B cell (primary cell): ENCODE measurements at regions not wholly inside any gene's neighbourhood (a gene's known extent, or its start where the extent isn't known, plus 50 kb on each side); places are given as distances from the start of the nearest gene placed in this dataset.

Source experiments
- ATAC-seq: fragments of 200-7000 bp; cut with Tn5 transposase; one replicate; pipeline ENCODE4 v1.10.0; 2021; ENCODE audit warnings: low read depth, mild to moderate bottlenecking, moderate number of reproducible peaks, moderate library complexity
- CTCF ChIA-PET: fragments of 350-600 bp; sonication (Branson Sonifier 250); formaldehyde crosslinking; loops from one replicate; lab custom pipeline; 2021; ENCODE audit warnings: antibody characterized with exemption, inconsistent platforms; lab: Charles Lee
- POLR2A ChIA-PET: fragments of 350-600 bp; sonication (Branson Sonifier 250); formaldehyde crosslinking; loops from one replicate; lab custom pipeline; 2021; ENCODE audit warnings: antibody characterized with exemption; lab: Charles Lee
- DNase-seq: peaks from one replicate; pipeline ENCODE4 v3.0.0; 2013
- H2AFZ ChIP-seq: 2 replicates; pipeline ENCODE4 v1.6.1; 2012; ENCODE audit warnings: mild to moderate bottlenecking, low read depth, low read length; ENCODE audit not compliant: insufficient read depth, poor library complexity, severe bottlenecking
- H3K27ac ChIP-seq, 2 donors: 1 replicate in 1 of 2; 2 replicates in 1 of 2; pipeline ENCODE4 v1.5.1; 2012 to 2013; ENCODE audit warnings: low read length in 2 of 2, mild to moderate bottlenecking in 2 of 2, moderate library complexity in 1 of 2
- H3K27me3 ChIP-seq, 4 experiments: fragments of 200-600 bp in 1 of 4; sonication (generic) in 1 of 4; replicated peaks in 1 of 4; 1 replicate in 2 of 4; 2 replicates in 2 of 4; pipeline versions ENCODE4 v1.6.1 to v1.7.0; 2013 to 2016; ENCODE audit warnings: low read length in 3 of 4, mild to moderate bottlenecking in 2 of 4, mixed read lengths in 1 of 4, moderate library complexity in 1 of 4; ENCODE audit not compliant: insufficient read depth in 4 of 4, control insufficient read depth in 3 of 4; ENCODE audit errors: control extremely low read depth in 1 of 4
- H3K36me3 ChIP-seq, 2 experiments: replicated peaks in 1 of 2; 1 replicate in 1 of 2; 2 replicates in 1 of 2; pipeline versions ENCODE4 v1.6.1 to v1.7.1; 2013; ENCODE audit warnings: low read length in 1 of 2; ENCODE audit not compliant: insufficient read depth in 2 of 2, control insufficient read depth in 1 of 2; ENCODE audit errors: control extremely low read depth in 1 of 2, extremely low read depth in 1 of 2
- H3K4me1 ChIP-seq, 2 donors: fragments of 200-600 bp in 1 of 2; sonication (generic) in 1 of 2; 1 replicate in 1 of 2; 2 replicates in 1 of 2; pipeline versions ENCODE4 v1.5.1 to v1.6.1; 2013 to 2017; ENCODE audit warnings: low read length in 2 of 2; ENCODE audit not compliant: control insufficient read depth in 2 of 2, insufficient read depth in 2 of 2
- H3K4me2 ChIP-seq: replicated peaks from 2 replicates; pipeline ENCODE3; 2012; ENCODE audit warnings: mild to moderate bottlenecking, low read depth, low read length; ENCODE audit not compliant: poor library complexity, severe bottlenecking
- H3K4me3 ChIP-seq, 5 experiments: fragments of 200-600 bp in 1 of 5; sonication (generic) in 1 of 5; 1 replicate in 3 of 5; 2 replicates in 2 of 5; pipeline versions ENCODE4 v1.5.1 to v1.7.0; 2011 to 2016; ENCODE audit warnings: low read length in 4 of 5, mild to moderate bottlenecking in 4 of 5, low read depth in 2 of 5, control low read depth in 1 of 5, moderate library complexity in 1 of 5; ENCODE audit not compliant: insufficient read depth in 1 of 5; ENCODE audit errors: control extremely low read depth in 1 of 5, extremely low read depth in 1 of 5
- H3K79me2 ChIP-seq: fragments of 200-600 bp; sonication (generic); one replicate; pipeline ENCODE4 v1.6.0; 2016; ENCODE audit warnings: low read length; ENCODE audit not compliant: control insufficient read depth, insufficient read depth
- H3K9ac ChIP-seq: fragments of 200-600 bp; sonication (generic); 2 replicates; pipeline ENCODE4 v1.6.1; 2017; ENCODE audit warnings: mild to moderate bottlenecking, low read length, moderate library complexity
- H3K9me3 ChIP-seq, 3 donors: one replicate each; pipeline versions ENCODE4 v1.6.1 to v1.7.1; 2013; ENCODE audit warnings: low read length in 2 of 3; ENCODE audit not compliant: control insufficient read depth in 2 of 3, insufficient read depth in 1 of 3; ENCODE audit errors: control extremely low read depth in 1 of 3
- H4K20me1 ChIP-seq: 2 replicates; pipeline ENCODE4 v1.6.0; 2012; ENCODE audit warnings: mild to moderate bottlenecking, low read length; ENCODE audit not compliant: insufficient read depth, control insufficient read depth, poor library complexity, severe bottlenecking
- H3K27ac Mint-ChIP-seq: one replicate; pipeline ENCODE4 v1.8.0; 2021; ENCODE audit warnings: mixed read lengths
- H3K27me3 Mint-ChIP-seq: one replicate; pipeline ENCODE4 v1.8.0; 2021; ENCODE audit warnings: mixed read lengths
- H3K4me1 Mint-ChIP-seq: one replicate; pipeline ENCODE4 v1.8.0; 2021; ENCODE audit warnings: mixed read lengths
- H3K4me3 Mint-ChIP-seq: one replicate; pipeline ENCODE4 v1.8.0; 2021; ENCODE audit warnings: mixed read lengths
- H3K9me3 Mint-ChIP-seq: one replicate; pipeline ENCODE4 v1.8.0; 2022; ENCODE audit warnings: mixed read lengths; ENCODE audit not compliant: insufficient read depth
- CTCF ChIP-seq: fragments of 200-600 bp; IDR thresholded peaks from one replicate; pipeline ENCODE4 v1.8.0; 2022; ENCODE audit warnings: antibody characterized with exemption, mild to moderate bottlenecking
- EZH2 ChIP-seq: IDR thresholded peaks from 2 replicates; pipeline ENCODE4 v1.6.1; 2012; ENCODE audit warnings: borderline replicate concordance, low read depth, mild to moderate bottlenecking, moderate library complexity, low read length; ENCODE audit not compliant: insufficient read depth, poor library complexity, severe bottlenecking
- WGBS: methylation state at CpG from one replicate; pipeline ENCODE4 v1.1.5; 2013; ENCODE audit warnings: missing lambda C conversion rate; ENCODE audit not compliant: insufficient coverage; 5-methylcytosine and 5-hydroxymethylcytosine counted together
- intact Hi-C: fragments of 100-400 bp; cut with micrococcal nuclease; formaldehyde crosslinking; loops from one replicate; pipeline ENCODE4 v1.10.0; 2022

DNA sequence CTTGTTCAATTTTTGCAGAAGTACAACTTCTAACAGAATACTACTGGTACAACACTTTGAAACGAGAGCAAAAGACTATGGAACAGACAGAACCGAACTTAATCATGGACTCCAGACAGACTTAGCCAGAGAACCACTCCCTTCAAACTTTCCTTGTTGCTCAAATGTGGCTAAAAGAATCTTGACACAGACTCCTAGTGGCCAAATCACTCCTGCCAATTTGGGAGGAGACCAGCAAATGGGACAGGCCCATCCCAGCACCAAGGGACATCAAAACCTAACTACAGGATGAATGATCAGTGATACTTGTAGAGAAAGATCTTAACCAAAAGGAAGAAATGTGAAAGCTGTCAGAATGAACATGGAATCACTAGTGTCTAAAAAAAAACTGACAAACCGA lies 154.0 kb downstream of the MATN1 start:
- WGBS: 68% methylated on average over 3 of the region's 3 CpGs
- H3K27ac ChIP-seq: no peak overlapping the region
- H3K4me3 Mint-ChIP-seq: no peak overlapping the region

GRCh38 chr1:30562559-30562958 lies 160.8 kb downstream of the MATN1 start:
- H3K9me3 ChIP-seq: peaks cover 2 to 26% (median 12%) of the 10 kb centered on the region in 3 donors
- no peaks in the 10 kb centered on the region for H3K4me1 ChIP-seq
- no peak overlapping the region for H3K4me3 ChIP-seq
- Mint-ChIP-seq H3K27me3 (peaks cover 8% of the 10 kb centered on the region), H3K4me1 (no peaks in the 10 kb centered on the region), H3K9me3 (peaks cover 7% of the 10 kb centered on the region), H3K27ac (no peak overlapping the region), H3K4me3 (no peak overlapping the region)
- H2AFZ ChIP-seq: no peak overlapping the region
- H4K20me1 ChIP-seq: no peaks in the 10 kb centered on the region
- no peaks in the 10 kb centered on the region for H3K79me2 ChIP-seq
- no peaks in the 10 kb centered on the region for H3K36me3 ChIP-seq
- H3K27me3 ChIP-seq: peaks cover 0 to 2% (median 0%) of the 10 kb centered on the region in 4 experiments
- no peak for ATAC-seq
- CTCF ChIA-PET: no interaction called here
- intact Hi-C loops: loop anchor here (10.0 kb wide), 1 partner anchor 138 kb away; no protein-coding TSS in a partner anchor
- POLR2A ChIA-PET: no interaction called here
- TF ChIP-seq EZH2 (no peak), CTCF (no peak)
- no peak overlapping the region for H3K27ac ChIP-seq
- DNase-seq: no peak
- no peak overlapping the region for H3K9ac ChIP-seq
- H3K4me2 ChIP-seq: no peak overlapping the region

More for the DNA sequence above, 154.0 kb downstream of the MATN1 start:
- Histone ChIP-seq H3K9me3 (peaks cover 0 to 3% (median 1%) of the 10 kb centered on the region in 3 donors), H3K79me2 (no peaks in the 10 kb centered on the region), H3K4me1 (no peaks in the 10 kb centered on the region), H3K9ac (no peak overlapping the region), H3K4me3 (no peak overlapping the region), H3K4me2 (no peak overlapping the region), H4K20me1 (no peaks in the 10 kb centered on the region), H2AFZ (no peak overlapping the region), H3K36me3 (no peaks in the 10 kb centered on the region), H3K27me3 (peaks cover 0 to 2% (median 1%) of the 10 kb centered on the region in 4 experiments)
- no peak for TF ChIP-seq EZH2
- TF ChIP-seq CTCF: no peak
- Mint-ChIP-seq H3K27ac (no peak overlapping the region), H3K9me3 (no peaks in the 10 kb centered on the region), H3K27me3 (peaks cover 33% of the 10 kb centered on the region), H3K4me1 (no peaks in the 10 kb centered on the region)
- ChIA-PET POLR2A (no interaction called here), CTCF (no interaction called here)
- ATAC-seq (no peak), DNase-seq (no peak)
- intact Hi-C loops: loop anchor here (10.0 kb wide), 1 partner anchor 145 kb away; no protein-coding TSS in a partner anchor
